Loucy (cell line): ENCODE measurements at regions not wholly inside any gene's neighbourhood (a gene's known extent, or its start where the extent isn't known, plus 50 kb on each side); places are given as distances from the start of the nearest gene placed in this dataset.

Experiments used
- CTCF ChIP-seq: fragments of 200-600 bp; sonication (generic); conservative IDR thresholded peaks from 2 replicates; pipeline ENCODE4 v1.5.1; 2014; ENCODE audit warnings: mild to moderate bottlenecking, antibody characterized with exemption, low read length
- EZH2phosphoT487 ChIP-seq: fragments of 200-600 bp; IDR thresholded peaks from 2 replicates; pipeline ENCODE4 v1.6.1; 2018; ENCODE audit warnings: antibody characterized with exemption, mild to moderate bottlenecking, moderate library complexity, borderline replicate concordance

GRCh38 chr5:117671551-117671950, 1096.9 kb upstream of the SEMA6A start:
- no peak for TF ChIP-seq CTCF
- no peak for TF ChIP-seq EZH2phosphoT487
